ENCODE measurements at regions not wholly inside any gene's neighbourhood (a gene's known extent, or its start where the extent isn't known, plus 50 kb on each side); places are given as distances from the start of the nearest gene placed in this dataset.

DNA sequence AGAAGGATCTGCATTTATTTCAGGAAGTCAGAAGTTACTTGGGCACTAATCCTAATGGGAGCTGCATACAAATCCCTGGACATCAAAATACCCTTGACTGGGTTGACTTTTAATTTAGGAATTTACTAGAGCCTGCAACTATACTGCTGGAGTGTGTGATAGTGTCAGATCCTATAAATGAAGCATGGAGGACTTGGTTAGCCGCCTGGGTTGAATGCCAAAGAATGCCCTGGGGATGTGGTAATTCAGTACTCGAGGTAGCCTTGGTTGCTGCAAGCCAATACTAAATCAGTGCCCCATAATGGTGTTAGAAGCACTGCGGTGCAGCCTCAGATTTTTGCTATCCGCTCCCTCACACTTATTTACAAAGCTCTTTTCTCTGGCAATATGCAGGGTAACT, 184.9 kb downstream of the CAPZA3 start:
- TF ChIP-seq TAF1 (IDR thresholded peaks at IDR 0.05; ENCODE audit: low read depth): no peak
- TF ChIP-seq, protein P1, sequence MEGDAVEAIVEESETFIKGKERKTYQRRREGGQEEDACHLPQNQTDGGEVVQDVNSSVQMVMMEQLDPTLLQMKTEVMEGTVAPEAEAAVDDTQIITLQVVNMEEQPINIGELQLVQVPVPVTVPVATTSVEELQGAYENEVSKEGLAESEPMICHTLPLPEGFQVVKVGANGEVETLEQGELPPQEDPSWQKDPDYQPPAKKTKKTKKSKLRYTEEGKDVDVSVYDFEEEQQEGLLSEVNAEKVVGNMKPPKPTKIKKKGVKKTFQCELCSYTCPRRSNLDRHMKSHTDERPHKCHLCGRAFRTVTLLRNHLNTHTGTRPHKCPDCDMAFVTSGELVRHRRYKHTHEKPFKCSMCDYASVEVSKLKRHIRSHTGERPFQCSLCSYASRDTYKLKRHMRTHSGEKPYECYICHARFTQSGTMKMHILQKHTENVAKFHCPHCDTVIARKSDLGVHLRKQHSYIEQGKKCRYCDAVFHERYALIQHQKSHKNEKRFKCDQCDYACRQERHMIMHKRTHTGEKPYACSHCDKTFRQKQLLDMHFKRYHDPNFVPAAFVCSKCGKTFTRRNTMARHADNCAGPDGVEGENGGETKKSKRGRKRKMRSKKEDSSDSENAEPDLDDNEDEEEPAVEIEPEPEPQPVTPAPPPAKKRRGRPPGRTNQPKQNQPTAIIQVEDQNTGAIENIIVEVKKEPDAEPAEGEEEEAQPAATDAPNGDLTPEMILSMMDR (IDR thresholded peaks at IDR 0.05; ENCODE audit: poor library complexity, severe bottlenecking): no peak
- TF ChIP-seq EZH2 (IDR thresholded peaks at IDR 0.05; ENCODE audit: borderline replicate concordance, insufficient read depth, low read length, poor library complexity, severe bottlenecking): no peak
- TF ChIP-seq MXI1 (conservative IDR thresholded peaks at IDR 0.05; ENCODE audit: poor library complexity, severe bottlenecking): no peak
